ENCODE measurements at regions not wholly inside any gene's neighbourhood (a gene's known extent, or its start where the extent isn't known, plus 50 kb on each side); places are given as distances from the start of the nearest gene placed in this dataset.

DNA sequence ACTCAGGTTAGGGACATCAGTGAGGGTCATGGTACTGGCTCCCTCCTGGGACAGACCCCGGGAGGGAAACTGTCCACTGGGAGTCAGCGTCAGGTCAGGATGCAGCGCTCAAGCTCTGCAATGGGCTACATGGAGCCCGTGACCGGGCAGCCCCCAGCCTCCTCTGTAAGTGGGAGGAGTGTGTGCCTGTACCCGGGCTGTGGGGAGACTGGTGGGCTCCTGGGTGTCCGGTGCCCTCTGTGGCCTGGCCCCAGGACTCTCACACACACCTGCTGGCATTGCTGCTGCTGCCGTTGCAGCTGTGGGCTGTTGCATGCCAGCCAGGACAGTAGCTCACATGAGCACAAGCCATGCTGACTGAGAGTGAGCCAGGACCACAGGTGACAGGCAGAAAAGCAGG lies 630.3 kb downstream of the TBC1D22A start:
- TF ChIP-seq GATA2 (IDR thresholded peaks at IDR 0.05; ENCODE audit: low read depth, low read length) (no peak), GATA3 (IDR thresholded peaks at IDR 0.05; ENCODE audit: low read depth, low read length) (no peak)
